HK-2 (cell line): ENCODE measurements at regions not wholly inside any gene's neighbourhood (a gene's known extent, or its start where the extent isn't known, plus 50 kb on each side); places are given as distances from the start of the nearest gene placed in this dataset.
"Not testable (repeated sequence)": the region's sequence is repeated elsewhere in the genome, so short reads cannot be mapped to it uniquely, and the experiment has no call there.

Source experiments
- DNase-seq: peaks from one replicate; pipeline ENCODE4 v3.0.0-alpha.2; 2018; ENCODE audit not compliant: unreplicated experiment

GRCh38 chr1:145553795-145554194, 54.0 kb upstream of the GPR89A start:
- DNase-seq: not testable (repeated sequence)

GRCh38 chr1:145545055-145545454, 62.7 kb upstream of the GPR89A start:
- no peak for DNase-seq

GRCh38 chr1:145541685-145542084, 66.1 kb upstream of the GPR89A start:
- DNase-seq: not testable (repeated sequence)

- DNase-seq: peak; percentile 42
Measured at GRCh38 chr1:145541246-145541645, 66.5 kb upstream of the GPR89A start.

GRCh38 chr1:145538118-145538882, 69.5 kb upstream of the GPR89A start:
- not testable (repeated sequence) for DNase-seq

- not testable (repeated sequence) for DNase-seq
Measured at GRCh38 chr1:145537003-145537402, 70.8 kb upstream of the GPR89A start.

GRCh38 chr1:145535461-145535860, 72.3 kb upstream of the GPR89A start:
- DNase-seq: peak; percentile 47

- DNase-seq: not testable (repeated sequence)
Measured at GRCh38 chr1:145528068-145528564, 79.7 kb upstream of the GPR89A start.

- DNase-seq: not testable (repeated sequence)
Measured at GRCh38 chr1:145520159-145520558, 87.6 kb upstream of the GPR89A start.

- not testable (repeated sequence) for DNase-seq
Measured at GRCh38 chr1:145519302-145519701, 88.5 kb upstream of the GPR89A start.

- DNase-seq: not testable (repeated sequence)
Measured at GRCh38 chr1:145513017-145513416, 87.6 kb upstream of the NBPF20 start.

- DNase-seq: not testable (repeated sequence)
Measured at GRCh38 chr1:145508053-145508452, 82.7 kb upstream of the NBPF20 start.

GRCh38 chr1:145505663-145506647, 80.6 kb upstream of the NBPF20 start:
- DNase-seq: not testable (repeated sequence)

- not testable (repeated sequence) for DNase-seq
Measured at GRCh38 chr1:145504834-145505413, 79.5 kb upstream of the NBPF20 start.

- DNase-seq: not testable (repeated sequence)
Measured at GRCh38 chr1:145504310-145504709, 78.9 kb upstream of the NBPF20 start.

GRCh38 chr1:145500251-145500650, 74.8 kb upstream of the NBPF20 start:
- not testable (repeated sequence) for DNase-seq

GRCh38 chr1:145495077-145495871, 69.9 kb upstream of the NBPF20 start:
- not testable (repeated sequence) for DNase-seq

- DNase-seq: not testable (repeated sequence)
Measured at GRCh38 chr1:145488193-145488933, 63.0 kb upstream of the NBPF20 start.

- DNase-seq: peak; percentile 0
Measured at GRCh38 chr1:145487156-145487555, 61.8 kb upstream of the NBPF20 start.

- not testable (repeated sequence) for DNase-seq
Measured at GRCh38 chr1:145484257-145484656, 58.9 kb upstream of the NBPF20 start.
